ENCODE measurements at regions not wholly inside any gene's neighbourhood (a gene's known extent, or its start where the extent isn't known, plus 50 kb on each side); places are given as distances from the start of the nearest gene placed in this dataset.

- DNase-seq (ENCODE audit: extremely low read depth, insufficient read length), result no peak
- Histone ChIP-seq H3K27me3 (replicated peaks; ENCODE audit: control insufficient read depth, insufficient read depth, low read length) (no peaks in the 10 kb centered on the region), H3K36me3 (ENCODE audit: control insufficient read depth, insufficient read depth, low read length) (no peaks in the 10 kb centered on the region), H3K4me3 (replicated peaks; ENCODE audit: low read depth, low read length) (no peak overlapping the region)
- TF ChIP-seq CTCF (IDR thresholded peaks at IDR 0.05; ENCODE audit: insufficient read depth, low read length, poor library complexity, severe bottlenecking), result no peak
These were observed 55.5 kb upstream of the TOPAZ1 start for GRCh38 chr3:44186111-44186672.

DNA sequence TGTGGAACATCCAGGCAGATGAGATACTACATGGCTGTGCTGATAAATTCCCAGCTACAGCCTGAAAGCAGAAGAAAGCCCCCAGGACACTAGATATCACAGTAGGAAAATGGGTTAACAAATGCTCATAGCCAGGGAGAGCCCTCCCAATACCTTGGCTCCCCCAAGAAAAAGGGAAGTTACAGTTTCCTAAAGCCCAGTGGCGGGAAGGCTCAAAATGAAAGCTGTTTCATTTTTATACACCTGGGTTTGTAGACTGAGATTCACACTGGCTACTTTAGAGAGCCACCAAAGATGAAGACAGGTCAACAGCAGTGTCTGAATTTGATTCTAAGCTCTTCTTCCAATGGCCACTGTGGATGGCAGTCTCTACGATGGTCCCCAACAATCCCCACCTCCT is 55.0 kb upstream of the TOPAZ1 start:
- DNase-seq (ENCODE audit: extremely low read depth, insufficient read length), result no peak
- H3K27me3 ChIP-seq (replicated peaks; ENCODE audit: control insufficient read depth, insufficient read depth, low read length), result no peaks in the 10 kb centered on the region
- H3K36me3 ChIP-seq (ENCODE audit: control insufficient read depth, insufficient read depth, low read length), result no peaks in the 10 kb centered on the region
- no peak for TF ChIP-seq CTCF (IDR thresholded peaks at IDR 0.05; ENCODE audit: insufficient read depth, low read length, poor library complexity, severe bottlenecking)
- no peak overlapping the region for H3K4me3 ChIP-seq (replicated peaks; ENCODE audit: low read depth, low read length)
